H1 (cell line): ENCODE measurements at regions not wholly inside any gene's neighbourhood (a gene's known extent, or its start where the extent isn't known, plus 50 kb on each side); places are given as distances from the start of the nearest gene placed in this dataset.
"Not testable (repeated sequence)": the region's sequence is repeated elsewhere in the genome, so short reads cannot be mapped to it uniquely, and the experiment has no call there.

Experiments used
- CTCF ChIA-PET: fragments of 300-600 bp; sonication (Branson Sonifier 250); formaldehyde crosslinking; loops from one replicate; lab custom pipeline; 2021; ENCODE audit not compliant: partially characterized antibody; lab: Charles Lee
- POLR2A ChIA-PET: fragments of 300-600 bp; sonication (Branson Sonifier 250); formaldehyde crosslinking; loops from one replicate; lab custom pipeline; 2021; ENCODE audit warnings: inconsistent platforms; ENCODE audit not compliant: partially characterized antibody; lab: Charles Lee
- DNase-seq, 2 experiments: peaks; one replicate each; pipeline versions ENCODE4 v3.0.0 to v3.0.0-alpha.2; 2010 to 2022; ENCODE audit warnings: low spot score in 2 of 2, low read depth in 1 of 2, mixed read lengths in 1 of 2
- FAIRE-seq: peaks from 2 replicates; lab custom pipeline; 2011; peaks lifted over from hg19 to GRCh38; lab: Jason Lieb, UNC
- H2AFZ ChIP-seq: 2 replicates; pipeline ENCODE4 v1.8.1; 2012; ENCODE audit warnings: low read length, inconsistent platforms
- H2AK5ac ChIP-seq: 2 replicates; pipeline ENCODE4 v1.6.1; 2013; ENCODE audit warnings: low read depth, low read length
- H2BK120ac ChIP-seq: replicated peaks from 2 replicates; pipeline ENCODE3; 2013; ENCODE audit warnings: low read depth, low read length, inconsistent platforms
- H2BK12ac ChIP-seq: 2 replicates; pipeline ENCODE4 v1.6.1; 2013; ENCODE audit warnings: low read depth, low read length
- H2BK15ac ChIP-seq: 2 replicates; pipeline ENCODE4 v1.6.1; 2013; ENCODE audit warnings: low read length
- H2BK20ac ChIP-seq: 2 replicates; pipeline ENCODE4 v1.6.1; 2013; ENCODE audit warnings: low read length
- H2BK5ac ChIP-seq: 2 replicates; pipeline ENCODE4 v1.6.1; 2013; ENCODE audit warnings: low read depth, low read length
- H3K14ac ChIP-seq: 2 replicates; pipeline ENCODE4 v1.6.1; 2013; ENCODE audit warnings: inconsistent platforms; ENCODE audit not compliant: insufficient read length
- H3K18ac ChIP-seq: 2 replicates; pipeline ENCODE4 v1.6.1; 2013; ENCODE audit warnings: low read length; ENCODE audit errors: extremely low read depth
- H3K23ac ChIP-seq: 2 replicates; pipeline ENCODE4 v1.6.1; 2013; ENCODE audit warnings: inconsistent platforms; ENCODE audit not compliant: insufficient read length
- H3K23me2 ChIP-seq: 2 replicates; pipeline ENCODE4 v1.6.1; 2013; ENCODE audit warnings: low read depth, low read length
- H3K27ac ChIP-seq: 2 replicates; pipeline ENCODE4 v1.6.1; 2011; ENCODE audit warnings: low read depth, low read length, inconsistent platforms
- H3K27me3 ChIP-seq, 4 experiments: replicated peaks in 1 of 4; 1 replicate in 1 of 4; 2 replicates in 3 of 4; pipeline versions ENCODE4 v1.6.1 to v1.8.1; 2011 to 2013; ENCODE audit warnings: low read length in 3 of 4, mild to moderate bottlenecking in 3 of 4, inconsistent platforms in 2 of 4, mixed read lengths in 2 of 4, moderate library complexity in 1 of 4; ENCODE audit not compliant: control insufficient read depth in 3 of 4, insufficient read depth in 3 of 4; ENCODE audit errors: extremely low read depth in 1 of 4
- H3K36me3 ChIP-seq, 4 experiments: 2 replicates each; pipeline versions ENCODE4 v1.6.1 to v1.8.1; 2011 to 2013; ENCODE audit warnings: mild to moderate bottlenecking in 4 of 4, low read length in 3 of 4, moderate library complexity in 2 of 4, control low read depth in 1 of 4, inconsistent platforms in 1 of 4; ENCODE audit not compliant: insufficient read depth in 4 of 4, control insufficient read depth in 2 of 4
- H3K4ac ChIP-seq: replicated peaks from 2 replicates; pipeline ENCODE3; 2013; ENCODE audit warnings: low read length, low read depth, mixed read lengths, inconsistent platforms; ENCODE audit not compliant: insufficient read length
- H3K4me1 ChIP-seq, 4 experiments: replicated peaks in 1 of 4; 1 replicate in 1 of 4; 2 replicates in 3 of 4; pipeline versions ENCODE4 v1.6.1 to v1.8.1; 2011 to 2013; ENCODE audit warnings: low read length in 3 of 4, inconsistent platforms in 2 of 4, mixed read lengths in 1 of 4; ENCODE audit not compliant: insufficient read depth in 4 of 4, control insufficient read depth in 3 of 4
- H3K4me2 ChIP-seq, 2 experiments: 2 replicates each; pipeline versions ENCODE4 v1.6.1 to v1.8.1; 2011 to 2013; ENCODE audit warnings: low read depth in 2 of 2, low read length in 2 of 2, control low read depth in 1 of 2, inconsistent platforms in 1 of 2, mild to moderate bottlenecking in 1 of 2; ENCODE audit not compliant: insufficient read depth in 1 of 2
- H3K4me3 ChIP-seq, 4 experiments: fragments of 200-600, 300-600 bp in 1 of 4; sonication (generic), shearing (Covaris generic), sonication (Bioruptor Twin) in 1 of 4; 2 replicates each; pipeline versions ENCODE4 v1.5.1 to v1.8.1; 2011 to 2016; ENCODE audit warnings: low read length in 4 of 4, low read depth in 3 of 4, control low read depth in 2 of 4, inconsistent platforms in 2 of 4, mild to moderate bottlenecking in 2 of 4, mixed read lengths in 1 of 4, moderate library complexity in 1 of 4; ENCODE audit not compliant: insufficient read depth in 2 of 4; ENCODE audit errors: extremely low read depth in 1 of 4
- H3K56ac ChIP-seq: replicated peaks from 2 replicates; pipeline ENCODE3; 2013; ENCODE audit warnings: low read depth, mild to moderate bottlenecking, mixed read lengths, low read length, inconsistent platforms; ENCODE audit not compliant: insufficient read length
- H3K79me1 ChIP-seq: 2 replicates; pipeline ENCODE4 v1.6.1; 2013; ENCODE audit warnings: low read depth, low read length, control low read depth
- H3K79me2 ChIP-seq, 2 experiments: 2 replicates each; pipeline versions ENCODE4 v1.6.1 to v1.8.1; 2012 to 2013; ENCODE audit warnings: low read length in 2 of 2, mild to moderate bottlenecking in 2 of 2, inconsistent platforms in 1 of 2; ENCODE audit not compliant: insufficient read depth in 2 of 2, control insufficient read depth in 1 of 2
- H3K9ac ChIP-seq, 4 experiments: replicated peaks in 1 of 4; 1 replicate in 1 of 4; 2 replicates in 3 of 4; pipeline versions ENCODE4 v1.6.1 to v1.8.1; 2011 to 2013; ENCODE audit warnings: low read depth in 3 of 4, low read length in 3 of 4, control low read depth in 2 of 4, mild to moderate bottlenecking in 2 of 4, moderate library complexity in 2 of 4, inconsistent platforms in 1 of 4; ENCODE audit errors: extremely low read depth in 1 of 4
- H3K9me3 ChIP-seq, 2 experiments: 2 replicates each; pipeline versions ENCODE4 v1.6.1 to v1.8.1; 2012 to 2013; ENCODE audit warnings: mild to moderate bottlenecking in 2 of 2, moderate library complexity in 2 of 2, control low read depth in 1 of 2, inconsistent platforms in 1 of 2, low read depth in 1 of 2, low read length in 1 of 2, mixed read lengths in 1 of 2; ENCODE audit not compliant: insufficient read depth in 2 of 2
- H4K20me1 ChIP-seq, 2 experiments: replicated peaks in 1 of 2; 2 replicates each; pipeline versions ENCODE3 to v1.8.1; 2011 to 2013; ENCODE audit warnings: inconsistent platforms in 2 of 2, low read length in 2 of 2, mild to moderate bottlenecking in 1 of 2; ENCODE audit not compliant: insufficient read depth in 2 of 2, control insufficient read depth in 1 of 2
- H4K5ac ChIP-seq: 2 replicates; pipeline ENCODE4 v1.6.1; 2013; ENCODE audit warnings: low read length, low read depth, mixed read lengths, inconsistent platforms; ENCODE audit not compliant: insufficient read length
- H4K8ac ChIP-seq: 2 replicates; pipeline ENCODE4 v1.8.0; 2013; ENCODE audit warnings: mild to moderate bottlenecking, moderate library complexity, low read length, inconsistent platforms; ENCODE audit not compliant: insufficient read depth; ENCODE audit errors: extremely low read depth
- H4K91ac ChIP-seq: replicated peaks from 2 replicates; pipeline ENCODE3; 2013; ENCODE audit warnings: low read length, mixed read lengths, inconsistent platforms; ENCODE audit not compliant: insufficient read length
- WGBS, 2 experiments: shearing (Covaris generic) in 1 of 2; methylation state at CpG; one replicate each; pipeline versions ENCODE4 v1.1.6 to v1.1.7; 2013 to 2015; ENCODE audit warnings: low lambda C conversion rate in 2 of 2, mixed read lengths in 2 of 2, inconsistent platforms in 1 of 2, low coverage in 1 of 2, missing lambda C conversion rate in 1 of 2; ENCODE audit not compliant: insufficient replicate concordance in 2 of 2, insufficient coverage in 1 of 2, insufficient read length in 1 of 2; ENCODE audit errors: extremely low coverage in 1 of 2, missing lambda C conversion rate in 1 of 2; 5-methylcytosine and 5-hydroxymethylcytosine counted together

DNA sequence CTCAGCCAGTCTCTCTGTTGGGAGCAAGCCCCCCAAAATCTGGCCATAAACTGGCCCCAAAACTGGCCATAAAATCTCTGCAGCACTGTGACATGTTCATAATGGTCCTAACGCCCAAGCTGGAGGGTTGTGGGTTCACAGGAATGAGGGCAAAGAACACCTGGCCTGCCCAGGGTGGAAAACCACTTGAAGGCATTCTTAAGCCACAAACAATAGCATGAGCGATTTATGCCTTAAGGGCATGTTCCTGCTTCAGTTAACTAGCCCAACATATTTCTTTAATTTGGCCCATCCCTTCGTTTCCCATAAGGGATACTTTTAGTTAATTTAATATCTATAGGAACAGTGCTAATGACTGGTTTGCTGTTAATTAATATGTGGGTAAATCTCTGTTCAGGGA lies 205.8 kb downstream of the ALG10 start:
- DNase-seq, H4K91ac ChIP-seq, H3K4me3 ChIP-seq, H3K9ac ChIP-seq, H2BK20ac ChIP-seq, H3K23me2 ChIP-seq, H3K27ac ChIP-seq, H2BK5ac ChIP-seq, H3K79me2 ChIP-seq, CTCF ChIA-PET, POLR2A ChIA-PET, H2BK120ac ChIP-seq, H4K5ac ChIP-seq, H3K4me1 ChIP-seq, H2BK12ac ChIP-seq, H2AK5ac ChIP-seq, H4K20me1 ChIP-seq, H3K14ac ChIP-seq, H3K56ac ChIP-seq, H3K23ac ChIP-seq, H4K8ac ChIP-seq, H3K36me3 ChIP-seq, H3K27me3 ChIP-seq, H2BK15ac ChIP-seq, H2AFZ ChIP-seq, FAIRE-seq, H3K79me1 ChIP-seq, H3K4ac ChIP-seq, H3K4me2 ChIP-seq, H3K18ac ChIP-seq: not testable (repeated sequence)
- H3K9me3 ChIP-seq = peaks cover 45 to 71% of the 10 kb centered on the region in 2 experiments
- WGBS, 2 experiments = 61% methylated on average over 3 of the region's 3 CpGs; no CpG with 5 or more reads in 1 of the 2 experiments

- H3K79me2 ChIP-seq, H3K18ac ChIP-seq, H3K4me3 ChIP-seq, H3K36me3 ChIP-seq, H2AFZ ChIP-seq, H2BK5ac ChIP-seq, H3K56ac ChIP-seq, H3K27me3 ChIP-seq, H3K9ac ChIP-seq, H4K8ac ChIP-seq, H2BK15ac ChIP-seq, H2BK12ac ChIP-seq, H4K91ac ChIP-seq, FAIRE-seq, H4K5ac ChIP-seq, H3K14ac ChIP-seq, H3K23ac ChIP-seq, H2BK120ac ChIP-seq, H3K4me2 ChIP-seq, H2AK5ac ChIP-seq, H3K23me2 ChIP-seq, H3K27ac ChIP-seq, POLR2A ChIA-PET, H2BK20ac ChIP-seq, DNase-seq, H3K4ac ChIP-seq, H3K4me1 ChIP-seq, H3K79me1 ChIP-seq, H4K20me1 ChIP-seq: not testable (repeated sequence)
- WGBS, 2 experiments = 78% methylated on average over 2 of the region's 2 CpGs; no CpG with 5 or more reads in 1 of the 2 experiments
- CTCF ChIA-PET = interaction anchor here (0.6 kb wide), 1 partner anchor 352 kb away, joined by 3 read pairs; no protein-coding TSS in a partner anchor
- peaks cover 49 to 71% of the 10 kb centered on the region in 2 experiments for H3K9me3 ChIP-seq
Observed at GRCh38 chr12:34229033-34229432, 206.7 kb downstream of the ALG10 start.
